ENCODE measurements at regions not wholly inside any gene's neighbourhood (a gene's known extent, or its start where the extent isn't known, plus 50 kb on each side); places are given as distances from the start of the nearest gene placed in this dataset.

DNA sequence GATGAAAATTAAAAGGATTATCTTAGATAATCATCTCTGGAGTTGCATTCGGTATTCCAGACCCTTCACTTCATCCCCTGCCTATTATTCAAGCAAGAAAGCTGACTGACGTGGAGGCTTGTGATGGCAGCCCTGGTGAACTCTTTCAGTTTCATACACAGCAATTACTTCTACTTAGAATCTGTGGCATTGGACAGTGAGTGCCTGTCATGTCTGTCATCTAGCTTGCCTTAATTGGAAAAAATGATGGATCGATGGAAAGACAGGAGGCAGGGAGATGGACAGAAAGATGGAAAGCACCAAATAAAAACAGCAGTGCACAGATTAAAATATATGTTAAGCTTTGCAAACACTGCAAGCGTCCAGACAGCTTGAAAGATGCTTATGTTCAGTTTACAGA, 1371.0 kb upstream of the CDH6 start:
- intact Hi-C loops (cut with DNase I, micrococcal nuclease): no loop called here
- no peaks in the 10 kb centered on the region for H3K36me3 ChIP-seq (ENCODE audit: insufficient read depth, low read length)
- H3K27ac Mint-ChIP-seq: no peak overlapping the region
- H3K4me3 Mint-ChIP-seq: no peak overlapping the region
- H3K27me3 ChIP-seq (ENCODE audit: control insufficient read depth in 1 of 2, insufficient read depth in 2 of 2, low read length in 2 of 2): no peaks in the 10 kb centered on the region
- TF ChIP-seq, protein P1, sequence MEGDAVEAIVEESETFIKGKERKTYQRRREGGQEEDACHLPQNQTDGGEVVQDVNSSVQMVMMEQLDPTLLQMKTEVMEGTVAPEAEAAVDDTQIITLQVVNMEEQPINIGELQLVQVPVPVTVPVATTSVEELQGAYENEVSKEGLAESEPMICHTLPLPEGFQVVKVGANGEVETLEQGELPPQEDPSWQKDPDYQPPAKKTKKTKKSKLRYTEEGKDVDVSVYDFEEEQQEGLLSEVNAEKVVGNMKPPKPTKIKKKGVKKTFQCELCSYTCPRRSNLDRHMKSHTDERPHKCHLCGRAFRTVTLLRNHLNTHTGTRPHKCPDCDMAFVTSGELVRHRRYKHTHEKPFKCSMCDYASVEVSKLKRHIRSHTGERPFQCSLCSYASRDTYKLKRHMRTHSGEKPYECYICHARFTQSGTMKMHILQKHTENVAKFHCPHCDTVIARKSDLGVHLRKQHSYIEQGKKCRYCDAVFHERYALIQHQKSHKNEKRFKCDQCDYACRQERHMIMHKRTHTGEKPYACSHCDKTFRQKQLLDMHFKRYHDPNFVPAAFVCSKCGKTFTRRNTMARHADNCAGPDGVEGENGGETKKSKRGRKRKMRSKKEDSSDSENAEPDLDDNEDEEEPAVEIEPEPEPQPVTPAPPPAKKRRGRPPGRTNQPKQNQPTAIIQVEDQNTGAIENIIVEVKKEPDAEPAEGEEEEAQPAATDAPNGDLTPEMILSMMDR (IDR thresholded peaks at IDR 0.05): no peak
- no peak for ATAC-seq (ENCODE audit: poor library complexity)
- peaks cover 0 to 4% of the 10 kb centered on the region in 2 experiments for H3K9me3 ChIP-seq (ENCODE audit: control insufficient read depth in 1 of 2, insufficient read depth in 1 of 2, low read length in 2 of 2)
- no peaks in the 10 kb centered on the region for H3K4me1 ChIP-seq (ENCODE audit: insufficient read depth, low read length)
- DNase-seq: no peak
- H3K4me1 Mint-ChIP-seq (ENCODE audit: low read depth): no peaks in the 10 kb centered on the region
- ChIA-PET CTCF (no interaction called here), POLR2A (no interaction called here)
- H3K27ac ChIP-seq (ENCODE audit: low read depth in 1 of 2, low read length in 2 of 2): no peak overlapping the region
- H3K4me3 ChIP-seq (ENCODE audit: low read length): no peak overlapping the region
- H3K9me3 Mint-ChIP-seq: peaks cover 6% of the 10 kb centered on the region
- H3K36me3 Mint-ChIP-seq (ENCODE audit: low read depth): no peaks in the 10 kb centered on the region
- H3K27me3 Mint-ChIP-seq: no peaks in the 10 kb centered on the region

DNA sequence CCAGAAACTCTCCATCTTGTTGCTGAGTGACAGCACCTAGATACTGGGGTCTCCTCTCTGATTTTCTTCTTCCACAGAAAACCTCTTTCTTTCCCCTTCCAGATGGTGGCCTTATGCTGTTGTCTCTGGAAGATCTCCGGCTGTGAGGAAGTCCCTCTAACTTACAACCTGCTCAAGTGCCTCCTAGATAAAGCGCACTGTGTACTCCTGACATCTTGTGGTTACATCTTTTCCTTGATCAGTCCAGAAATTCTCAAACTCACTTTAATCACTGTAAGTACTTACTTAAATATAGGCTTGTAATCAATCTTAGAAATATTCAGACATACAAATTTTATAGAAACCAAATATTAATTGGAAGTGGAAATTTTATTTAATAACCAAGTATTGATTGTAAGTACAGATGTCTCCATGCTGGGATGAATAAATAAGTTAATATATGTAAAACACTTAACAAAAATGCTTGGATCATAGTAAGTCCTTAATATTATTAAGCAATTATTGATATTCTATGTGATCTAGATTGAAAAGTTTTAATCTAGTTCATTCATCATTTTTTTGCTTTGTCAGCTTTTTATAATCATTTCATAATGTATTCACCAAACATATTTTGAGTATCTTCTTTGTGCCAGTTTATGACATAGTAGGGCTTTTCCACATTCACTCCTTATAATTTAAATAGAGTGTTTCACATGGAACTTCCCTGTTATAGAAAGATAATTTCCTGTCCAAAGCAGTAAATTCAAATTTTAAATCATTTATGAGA, 1381.4 kb upstream of the CDH6 start:
- peaks cover 8% of the 10 kb centered on the region for H3K9me3 Mint-ChIP-seq
- Histone ChIP-seq H3K27me3 (ENCODE audit: control insufficient read depth in 1 of 2, insufficient read depth in 2 of 2, low read length in 2 of 2) (no peaks in the 10 kb centered on the region), H3K4me3 (ENCODE audit: low read length) (no peak overlapping the region), H3K9me3 (ENCODE audit: control insufficient read depth in 1 of 2, insufficient read depth in 1 of 2, low read length in 2 of 2) (peaks cover 0 to 6% of the 10 kb centered on the region in 2 experiments), H3K36me3 (ENCODE audit: insufficient read depth, low read length) (no peaks in the 10 kb centered on the region), H3K4me1 (ENCODE audit: insufficient read depth, low read length) (no peaks in the 10 kb centered on the region), H3K27ac (ENCODE audit: low read depth in 1 of 2, low read length in 2 of 2) (no peak overlapping the region)
- TF ChIP-seq, protein P1 (IDR thresholded peaks at IDR 0.05): no peak
- CTCF ChIA-PET: no interaction called here
- H3K4me3 Mint-ChIP-seq: no peak overlapping the region
- no peaks in the 10 kb centered on the region for H3K27me3 Mint-ChIP-seq
- DNase-seq (no peak), ATAC-seq (ENCODE audit: poor library complexity) (no peak)
- no peak overlapping the region for H3K27ac Mint-ChIP-seq
- POLR2A ChIA-PET: no interaction called here
- intact Hi-C loops (cut with DNase I, micrococcal nuclease): no loop called here
- H3K4me1 Mint-ChIP-seq (ENCODE audit: low read depth): no peaks in the 10 kb centered on the region
- H3K36me3 Mint-ChIP-seq (ENCODE audit: low read depth): no peaks in the 10 kb centered on the region

GRCh38 chr5:29805804-29806203, 1387.7 kb upstream of the CDH6 start:
- no peak overlapping the region for H3K27ac Mint-ChIP-seq
- no peaks in the 10 kb centered on the region for H3K27me3 Mint-ChIP-seq
- no peak overlapping the region for H3K4me3 Mint-ChIP-seq
- Histone ChIP-seq H3K9me3 (ENCODE audit: control insufficient read depth in 1 of 2, insufficient read depth in 1 of 2, low read length in 2 of 2) (peaks cover 0 to under 1% of the 10 kb centered on the region in 2 experiments), H3K27me3 (ENCODE audit: control insufficient read depth in 1 of 2, insufficient read depth in 2 of 2, low read length in 2 of 2) (no peaks in the 10 kb centered on the region), H3K4me3 (ENCODE audit: low read length) (no peak overlapping the region), H3K4me1 (ENCODE audit: insufficient read depth, low read length) (no peaks in the 10 kb centered on the region), H3K27ac (ENCODE audit: low read depth in 1 of 2, low read length in 2 of 2) (no peak overlapping the region), H3K36me3 (ENCODE audit: insufficient read depth, low read length) (no peaks in the 10 kb centered on the region)
- H3K4me1 Mint-ChIP-seq (ENCODE audit: low read depth): no peaks in the 10 kb centered on the region
- intact Hi-C loops (cut with DNase I, micrococcal nuclease): no loop called here
- DNase-seq (no peak), ATAC-seq (ENCODE audit: poor library complexity) (no peak)
- ChIA-PET POLR2A (no interaction called here), CTCF (no interaction called here)
- H3K9me3 Mint-ChIP-seq: peaks cover 4% of the 10 kb centered on the region
- TF ChIP-seq, protein P1 (IDR thresholded peaks at IDR 0.05): no peak
- no peaks in the 10 kb centered on the region for H3K36me3 Mint-ChIP-seq (ENCODE audit: low read depth)

All from CD4-positive, alpha-beta T cell (primary cell).